GM19025 (cell line): ENCODE measurements at regions not wholly inside any gene's neighbourhood (a gene's known extent, or its start where the extent isn't known, plus 50 kb on each side); places are given as distances from the start of the nearest gene placed in this dataset.

Experiments
- ATAC-seq: cut with Tn5 transposase; IDR thresholded peaks from one replicate; pipeline ENCODE4 v1.9.1; 2021; ENCODE audit warnings: mild to moderate bottlenecking, low read depth, moderate library complexity; ENCODE audit not compliant: unreplicated experiment

GRCh38 chr14:101221549-101222160 is 318.1 kb upstream of the RTL1 start:
- no peak for ATAC-seq

GRCh38 chr14:101222362-101223070 is 319.0 kb upstream of the RTL1 start:
- ATAC-seq = no peak

GRCh38 chr14:101223127-101223526 is 319.6 kb upstream of the RTL1 start:
- no peak for ATAC-seq

- no peak for ATAC-seq
Observed at GRCh38 chr14:101223561-101224162, 320.1 kb upstream of the RTL1 start.

- no peak for ATAC-seq
Observed at GRCh38 chr14:101224356-101225156, 321.0 kb upstream of the RTL1 start.

- ATAC-seq = no peak
Observed at GRCh38 chr14:101225157-101226152, 321.9 kb upstream of the RTL1 start.

GRCh38 chr14:101226265-101226602 is 322.7 kb upstream of the RTL1 start:
- ATAC-seq = no peak

- ATAC-seq = no peak
Observed at GRCh38 chr14:101226603-101227425, 323.3 kb upstream of the RTL1 start.

- ATAC-seq = no peak
Observed at GRCh38 chr14:101227611-101228594, 324.4 kb upstream of the RTL1 start.

GRCh38 chr14:101228949-101229541 is 325.5 kb upstream of the RTL1 start:
- ATAC-seq = no peak

- ATAC-seq = no peak
Observed at GRCh38 chr14:101229666-101230065, 326.1 kb upstream of the RTL1 start.

GRCh38 chr14:101230161-101230850 is 326.8 kb upstream of the RTL1 start:
- ATAC-seq = no peak

- ATAC-seq = no peak
Observed at GRCh38 chr14:101230851-101231550, 327.5 kb upstream of the RTL1 start.

GRCh38 chr14:101231828-101232227 is 328.3 kb upstream of the RTL1 start:
- ATAC-seq = no peak

- ATAC-seq = no peak
Observed at GRCh38 chr14:101232340-101233020, 328.8 kb upstream of the DIO3 start.

GRCh38 chr14:101233021-101233366 is 328.3 kb upstream of the DIO3 start:
- ATAC-seq = no peak
